HG03469 (cell line): ENCODE measurements at regions not wholly inside any gene's neighbourhood (a gene's known extent, or its start where the extent isn't known, plus 50 kb on each side); places are given as distances from the start of the nearest gene placed in this dataset.
"Not testable (repeated sequence)": the region's sequence is repeated elsewhere in the genome, so short reads cannot be mapped to it uniquely, and the experiment has no call there.

Source experiments
- ATAC-seq: cut with Tn5 transposase; IDR thresholded peaks from one replicate; pipeline ENCODE4 v1.9.1; 2021; ENCODE audit warnings: mild to moderate bottlenecking, moderate library complexity, moderate number of reproducible peaks; ENCODE audit not compliant: unreplicated experiment

DNA sequence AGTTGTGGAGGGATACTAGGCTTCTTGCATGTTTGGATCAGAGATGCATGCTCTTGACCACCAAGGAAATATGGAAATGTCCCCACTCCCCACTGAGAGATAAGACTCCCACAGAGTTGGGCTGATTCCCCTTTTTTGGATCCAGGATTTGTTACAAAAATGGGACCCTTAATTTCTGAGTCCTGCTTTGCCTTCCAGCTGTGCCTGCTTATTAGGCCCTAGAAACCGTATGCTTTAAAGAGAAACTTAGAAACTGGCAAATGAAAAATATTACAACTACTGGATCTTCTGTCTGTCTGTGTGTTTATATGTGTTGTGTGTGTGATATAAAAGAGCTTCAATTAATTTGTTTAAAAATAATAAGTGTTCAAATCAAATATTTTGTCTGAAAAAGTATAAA, 817.6 kb upstream of the CITED2 start:
- no peak for ATAC-seq

DNA sequence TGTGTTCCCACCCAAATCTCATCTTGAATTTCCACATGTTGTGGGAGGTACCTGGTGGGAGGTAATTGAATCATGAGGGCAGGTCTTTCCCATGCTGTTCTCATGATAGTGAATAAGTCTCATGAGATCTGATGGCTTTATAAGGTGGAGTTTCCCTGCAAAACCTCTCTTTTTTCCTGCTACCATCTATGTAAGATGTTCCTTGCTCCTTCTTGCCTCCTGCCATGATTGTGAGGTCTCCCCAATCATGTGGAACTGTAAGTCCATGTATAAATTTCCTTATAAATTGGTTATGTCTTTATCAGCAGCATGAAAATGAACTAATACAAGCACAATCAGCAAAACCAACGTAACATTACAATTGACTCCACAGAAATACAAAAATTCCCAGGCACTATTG, 814.8 kb upstream of the CITED2 start:
- not testable (repeated sequence) for ATAC-seq

GRCh38 chr6:140185991-140186390, 811.5 kb upstream of the CITED2 start:
- ATAC-seq, result no peak

DNA sequence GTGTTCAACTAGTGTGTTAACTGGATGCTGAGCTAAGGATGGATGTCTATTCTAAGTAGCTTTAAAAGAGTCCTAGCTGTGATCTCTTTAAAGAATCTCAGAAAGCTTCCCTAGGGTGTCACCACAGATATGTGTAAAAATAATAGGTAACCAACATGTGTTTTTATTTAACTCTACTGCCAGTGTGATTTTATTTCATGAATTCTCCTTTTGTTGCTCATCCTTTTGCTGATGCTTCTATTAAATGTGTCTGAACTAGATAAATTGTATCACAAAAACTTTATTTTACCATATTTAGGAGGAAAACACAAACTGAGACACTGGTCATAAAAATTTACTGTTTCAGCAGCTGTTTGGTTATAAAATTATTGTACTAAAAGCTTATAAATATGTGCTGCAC, 809.4 kb upstream of the CITED2 start:
- no peak for ATAC-seq

DNA sequence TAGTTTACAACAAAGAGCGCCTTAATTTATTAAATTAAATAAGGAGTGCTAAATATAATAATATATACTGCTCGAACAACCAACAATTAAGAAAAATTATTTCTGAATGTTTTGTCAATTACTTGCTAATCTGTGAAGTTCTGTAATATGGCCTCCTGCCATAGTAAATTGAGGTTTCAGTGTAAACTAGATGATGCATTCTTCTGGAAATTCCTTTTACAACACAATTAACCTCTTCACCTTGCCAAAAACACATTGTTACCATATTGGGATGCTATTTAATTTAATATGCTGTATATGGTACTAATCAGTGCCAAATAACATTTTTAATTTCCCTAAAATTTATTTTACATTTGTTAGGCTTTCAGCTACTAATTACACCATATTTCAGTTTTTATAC, 808.4 kb upstream of the CITED2 start:
- no peak for ATAC-seq

DNA sequence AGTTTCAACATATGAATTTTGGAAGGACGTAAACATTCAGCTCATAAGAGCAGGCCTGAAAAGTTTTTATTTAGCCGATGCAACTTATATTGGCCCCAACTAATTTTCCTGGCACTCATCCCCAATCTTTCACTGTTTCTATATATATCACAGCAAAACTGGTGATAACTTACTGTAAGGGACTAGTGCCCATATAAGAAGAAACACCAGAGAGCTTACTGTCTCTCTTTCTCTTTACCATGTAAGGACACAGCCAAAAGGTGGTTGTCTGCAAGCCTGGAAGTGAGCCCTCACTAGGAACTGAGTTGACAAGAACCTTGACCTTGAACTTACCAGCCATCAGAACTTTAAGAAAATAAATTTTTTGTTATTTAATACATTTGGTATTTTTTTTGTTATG, 807.4 kb upstream of the CITED2 start:
- no peak for ATAC-seq

GRCh38 chr6:140180306-140180705, 805.9 kb upstream of the CITED2 start:
- ATAC-seq, result no peak

DNA sequence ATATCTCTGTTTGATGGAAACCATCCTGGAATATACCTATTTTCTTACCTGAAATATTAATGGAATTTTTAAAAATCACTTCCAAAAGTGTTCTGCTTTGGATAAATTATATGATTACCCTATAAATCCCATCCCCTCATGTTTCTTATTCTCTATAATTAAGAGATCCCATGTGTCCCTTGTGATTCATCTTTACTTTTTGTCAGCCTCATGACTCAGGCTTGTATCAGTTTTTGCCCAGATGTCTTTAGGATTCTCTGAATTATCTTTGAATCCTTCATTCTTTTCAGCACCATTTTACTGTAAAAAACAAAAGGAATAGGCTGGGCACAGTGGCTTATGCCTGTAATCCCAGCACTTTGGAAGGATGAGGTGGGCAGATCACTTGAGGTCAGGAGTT, 804.5 kb upstream of the CITED2 start:
- no peak for ATAC-seq

GRCh38 chr6:140178520-140178919, 804.1 kb upstream of the CITED2 start:
- no peak for ATAC-seq

- no peak for ATAC-seq
These were observed 801.9 kb upstream of the CITED2 start for GRCh38 chr6:140176306-140176705.

DNA sequence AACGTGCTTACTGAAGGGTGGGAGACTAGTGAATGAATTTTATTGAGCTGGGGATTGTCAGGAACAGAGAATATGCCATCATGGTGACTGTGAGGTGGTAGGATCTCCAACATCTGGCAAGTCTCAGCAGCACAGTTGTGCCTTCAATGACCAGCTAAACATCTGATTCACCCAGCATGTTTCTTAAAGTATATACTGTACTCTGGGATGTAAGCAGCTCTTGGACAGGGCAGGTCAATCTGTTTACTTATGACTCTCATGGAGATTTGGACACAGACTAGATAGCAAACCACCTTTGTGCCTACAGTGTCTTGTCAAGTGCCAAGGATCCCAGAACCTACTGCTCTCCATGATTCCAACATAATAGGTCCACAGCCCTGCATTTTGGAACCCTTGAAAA, 801.0 kb upstream of the CITED2 start:
- ATAC-seq, result no peak

DNA sequence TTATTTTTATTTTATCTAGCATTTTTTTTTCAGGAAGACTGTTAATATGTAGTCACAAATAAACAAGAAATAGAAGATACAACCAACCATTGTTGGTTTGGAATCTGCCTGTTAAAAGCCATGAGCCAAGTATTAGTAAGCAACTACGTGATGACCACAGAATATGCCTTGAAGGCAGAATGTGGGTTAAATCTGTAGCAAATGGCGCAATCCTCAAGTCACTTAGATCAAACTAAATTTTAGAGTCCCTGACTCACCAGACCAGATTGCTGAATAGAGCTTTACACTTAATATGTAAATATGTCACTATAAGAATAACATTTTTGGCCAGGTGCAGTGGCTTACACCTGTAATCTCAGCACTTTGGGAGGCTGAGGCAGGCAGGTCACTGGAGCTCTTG, 800.1 kb upstream of the CITED2 start:
- ATAC-seq, result no peak

DNA sequence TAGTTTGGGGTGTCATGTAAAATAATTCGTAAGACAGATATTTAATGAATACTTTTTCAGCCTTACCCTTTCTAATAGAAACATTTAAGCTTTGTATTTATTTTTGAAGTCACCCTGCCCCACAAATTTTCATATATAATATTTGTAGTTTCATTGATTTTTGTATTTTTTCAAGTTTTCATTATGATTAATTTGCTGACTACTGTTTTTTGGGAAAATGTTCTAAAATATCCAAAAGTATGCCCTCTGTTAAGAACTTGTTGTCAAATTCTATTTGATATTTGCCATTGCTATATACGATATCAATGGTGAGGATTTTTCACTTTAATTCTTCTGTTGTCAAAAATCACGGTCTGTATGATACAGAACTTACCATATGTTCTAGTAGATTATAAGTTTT, 793.9 kb upstream of the CITED2 start:
- ATAC-seq, result no peak

GRCh38 chr6:140160909-140161308, 786.5 kb upstream of the CITED2 start:
- no peak for ATAC-seq

- no peak for ATAC-seq
These were observed 786.0 kb upstream of the CITED2 start for GRCh38 chr6:140160494-140160893.

- ATAC-seq, result no peak
These were observed 781.7 kb upstream of the CITED2 start for GRCh38 chr6:140156131-140156530.

DNA sequence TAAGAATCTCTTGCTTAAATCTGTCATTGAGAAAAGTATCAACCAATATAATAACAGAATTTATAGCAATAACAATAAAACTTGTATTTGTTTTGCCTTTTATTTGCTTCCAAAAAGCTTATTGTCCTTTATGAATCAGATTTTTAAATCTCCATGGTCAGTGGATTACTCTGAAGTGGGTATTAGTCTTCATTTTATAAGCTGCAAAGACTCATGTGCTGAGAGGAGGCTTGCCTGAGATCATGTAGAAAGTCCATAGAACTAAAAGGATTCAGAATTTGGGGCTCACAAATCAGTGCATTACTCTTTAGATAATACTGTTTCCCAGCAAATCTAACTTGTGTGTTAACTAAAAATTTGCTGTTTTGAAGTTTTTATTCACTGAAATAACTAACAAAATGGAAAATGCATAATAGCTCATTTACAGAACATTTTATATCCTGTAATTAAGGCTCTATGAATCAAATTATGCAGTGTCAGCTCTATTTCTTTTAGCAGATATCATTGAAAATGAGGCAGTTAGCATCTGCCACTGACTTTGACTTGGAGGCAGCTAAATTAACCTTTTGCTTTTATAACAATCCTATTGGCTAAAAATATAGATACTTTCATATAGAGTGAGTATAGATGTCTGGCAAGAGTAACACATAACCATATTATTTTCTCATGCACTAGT, 781.1 kb upstream of the CITED2 start:
- ATAC-seq, result no peak

DNA sequence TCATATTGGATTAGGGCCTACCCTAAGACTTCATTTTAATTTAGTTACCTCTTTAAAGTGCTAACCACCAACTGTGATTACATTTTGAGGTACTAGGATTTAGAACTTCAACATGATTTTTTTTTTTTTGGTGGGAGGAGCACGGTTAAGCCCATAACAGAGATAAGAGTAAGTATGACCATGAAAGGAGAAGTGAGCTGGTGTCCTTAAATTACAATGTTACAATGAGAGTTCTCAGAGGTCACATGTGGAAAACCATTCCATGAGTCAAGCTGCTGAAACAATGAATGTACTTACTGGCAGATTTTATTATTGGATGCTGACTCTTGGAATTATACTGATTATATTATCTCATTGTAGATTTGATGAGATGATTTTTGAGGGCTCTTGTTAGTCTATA, 779.3 kb upstream of the CITED2 start:
- no peak for ATAC-seq

DNA sequence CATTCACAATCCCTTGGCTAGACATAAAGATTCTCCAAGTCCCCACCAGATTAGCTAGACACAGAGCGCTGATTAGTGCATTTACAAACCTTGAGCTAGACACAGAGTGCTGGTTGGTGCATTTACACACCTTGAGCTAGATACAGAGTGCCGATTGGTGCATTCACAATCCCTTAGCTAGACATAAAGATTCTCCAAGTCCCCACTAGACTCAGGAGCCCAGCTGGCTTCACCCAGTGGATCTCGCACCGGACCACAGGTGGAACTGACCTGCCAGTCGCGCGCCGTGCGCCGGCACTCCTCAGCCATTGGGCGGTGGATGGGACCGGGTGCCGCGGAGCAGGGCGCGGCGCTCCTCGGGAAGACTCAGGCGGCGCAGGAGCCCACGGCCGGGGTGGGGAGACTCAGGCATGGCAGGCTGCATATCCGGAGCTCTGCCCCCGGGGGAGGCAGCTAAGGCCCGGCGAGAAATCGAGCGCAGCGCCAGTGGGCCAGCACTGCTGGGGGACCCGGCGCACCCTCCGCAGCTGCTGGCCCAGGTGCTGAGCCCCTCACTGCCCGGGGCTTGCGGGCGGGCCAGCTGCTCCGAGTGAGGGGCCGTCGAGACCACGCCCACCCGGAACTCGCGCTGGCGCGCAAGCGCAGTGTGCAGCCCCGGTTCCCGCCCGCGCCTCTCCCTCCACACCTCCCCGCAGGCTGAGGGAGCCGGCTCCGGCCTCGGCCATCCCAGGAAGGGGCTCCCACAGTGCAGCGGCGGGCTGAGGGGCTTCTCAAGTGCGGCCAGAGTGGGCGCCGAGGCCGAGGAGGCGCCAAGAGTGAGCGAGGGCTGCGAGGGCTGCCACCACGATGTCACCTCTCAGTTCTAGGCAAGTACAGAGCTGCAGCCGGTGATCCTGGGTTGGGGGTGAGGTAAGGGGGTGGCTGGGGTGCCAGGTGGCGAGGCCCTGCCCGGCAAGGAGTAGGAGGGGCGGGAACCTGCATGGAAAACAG, 773.7 kb upstream of the CITED2 start:
- not testable (repeated sequence) for ATAC-seq

DNA sequence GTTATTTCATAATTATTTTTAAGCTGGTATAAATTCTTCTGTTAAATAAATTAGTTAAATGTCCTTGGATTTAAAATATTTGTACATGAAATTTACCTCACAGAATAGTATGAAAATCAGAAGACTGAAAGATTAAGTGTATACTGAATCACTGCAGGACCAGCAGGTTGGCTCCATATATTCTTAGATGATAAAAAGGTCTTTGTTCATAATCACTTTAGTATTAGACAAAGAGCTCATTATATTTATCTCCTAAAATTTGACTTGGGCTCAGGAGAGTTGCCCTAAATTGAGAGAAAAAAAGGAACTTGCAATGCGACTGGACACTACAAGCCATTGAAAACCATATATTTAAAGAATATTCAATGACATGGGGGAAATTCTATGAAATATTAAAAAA, 766.4 kb upstream of the CITED2 start:
- ATAC-seq, result no peak

DNA sequence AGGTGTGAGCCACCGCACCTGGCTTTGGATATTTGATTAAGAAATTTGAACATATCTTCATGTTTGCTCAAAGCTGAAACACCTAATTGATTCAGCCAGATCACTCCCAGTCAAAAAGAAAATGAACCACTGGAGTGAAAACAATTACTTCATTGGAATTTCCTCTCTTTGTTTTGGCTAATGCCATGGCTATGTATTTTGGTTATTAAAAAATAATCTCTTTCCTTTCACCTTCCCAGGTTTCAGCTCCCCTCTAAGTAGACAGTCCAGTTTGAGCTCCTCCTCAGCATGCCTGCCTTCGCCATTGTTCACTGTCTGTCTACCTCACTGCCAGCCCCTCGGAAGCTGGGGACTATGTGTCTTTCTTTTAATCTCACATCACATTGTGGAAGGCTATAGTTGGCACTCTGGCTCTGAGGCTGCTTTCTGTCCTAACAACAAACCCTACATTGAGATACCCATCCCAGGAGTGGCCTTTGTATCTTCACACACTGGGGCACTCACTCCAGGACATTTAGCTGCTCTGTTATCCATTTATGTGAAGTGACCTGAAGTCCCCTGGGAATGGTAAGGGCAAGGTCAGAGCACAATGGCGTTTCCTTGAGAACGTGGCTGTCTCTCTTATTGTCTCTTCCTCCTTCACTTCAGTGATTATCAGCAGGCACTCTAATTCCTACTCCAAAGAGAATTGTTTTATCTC, 764.0 kb upstream of the CITED2 start:
- no peak for ATAC-seq

- ATAC-seq, result no peak
These were observed 759.8 kb upstream of the CITED2 start for GRCh38 chr6:140134224-140134623.
